CD4-positive, CD25-positive, alpha-beta regulatory T cell (primary cell): ENCODE measurements at regions not wholly inside any gene's neighbourhood (a gene's known extent, or its start where the extent isn't known, plus 50 kb on each side); places are given as distances from the start of the nearest gene placed in this dataset.

ENCODE experiments used
- ATAC-seq, 2 donors: fragments of 150-1000 bp; cut with Tn5 transposase; one replicate each; pipeline ENCODE4 v1.10.0; 2021; ENCODE audit warnings: low read depth in 2 of 2, moderate number of reproducible peaks in 2 of 2, moderate library complexity in 1 of 2
- DNase-seq, 3 donors: peaks; one replicate each; pipeline versions ENCODE4 v3.0.0 to v3.0.0-alpha.2; 2012 to 2022; ENCODE audit warnings: mixed read lengths in 1 of 3
- H3K27ac ChIP-seq: one replicate; pipeline ENCODE4 v1.7.0; 2013; ENCODE audit warnings: mild to moderate bottlenecking, low read length; ENCODE audit not compliant: insufficient read depth, poor library complexity, severe bottlenecking
- H3K27me3 ChIP-seq: one replicate; pipeline ENCODE4 v1.7.0; 2013; ENCODE audit warnings: low read length; ENCODE audit not compliant: control insufficient read depth, insufficient read depth
- H3K36me3 ChIP-seq: one replicate; pipeline ENCODE4 v1.7.0; 2013; ENCODE audit warnings: mild to moderate bottlenecking, low read length, moderate library complexity; ENCODE audit not compliant: control insufficient read depth, insufficient read depth
- H3K4me1 ChIP-seq: 2 replicates; pipeline ENCODE4 v1.7.0; 2013; ENCODE audit warnings: mild to moderate bottlenecking, low read length; ENCODE audit not compliant: insufficient read depth, control insufficient read depth, poor library complexity, severe bottlenecking
- H3K4me3 ChIP-seq: one replicate; pipeline ENCODE4 v1.7.0; 2013; ENCODE audit warnings: low read depth, mild to moderate bottlenecking, low read length, moderate library complexity
- H3K9me3 ChIP-seq, 2 experiments: 1 replicate in 1 of 2; 2 replicates in 1 of 2; pipeline ENCODE4 v1.7.0; 2013; ENCODE audit warnings: low read length in 2 of 2, mild to moderate bottlenecking in 1 of 2, moderate library complexity in 1 of 2; ENCODE audit not compliant: control insufficient read depth in 2 of 2
- H3K27ac Mint-ChIP-seq, 3 donors: one replicate each; pipeline ENCODE4 v1.8.0; 2020 to 2022; ENCODE audit warnings: mild to moderate bottlenecking in 3 of 3, mixed read lengths in 3 of 3, moderate library complexity in 2 of 3
- H3K27me3 Mint-ChIP-seq: one replicate; pipeline ENCODE4 v1.8.0; 2022; ENCODE audit warnings: mild to moderate bottlenecking, mixed read lengths
- H3K36me3 Mint-ChIP-seq: one replicate; pipeline ENCODE4 v1.8.0; 2020; ENCODE audit warnings: mixed read lengths
- H3K4me1 Mint-ChIP-seq, 4 donors: one replicate each; pipeline ENCODE4 v1.8.0; 2020 to 2022; ENCODE audit warnings: mixed read lengths in 4 of 4, mild to moderate bottlenecking in 1 of 4
- H3K4me3 Mint-ChIP-seq, 4 donors: one replicate each; pipeline ENCODE4 v1.8.0; 2020 to 2022; ENCODE audit warnings: mild to moderate bottlenecking in 4 of 4, mixed read lengths in 4 of 4, moderate library complexity in 3 of 4
- H3K9me3 Mint-ChIP-seq, 7 donors: one replicate each; pipeline ENCODE4 v1.8.0; 2020 to 2022; ENCODE audit warnings: mixed read lengths in 7 of 7, mild to moderate bottlenecking in 3 of 7, moderate library complexity in 2 of 7

DNA sequence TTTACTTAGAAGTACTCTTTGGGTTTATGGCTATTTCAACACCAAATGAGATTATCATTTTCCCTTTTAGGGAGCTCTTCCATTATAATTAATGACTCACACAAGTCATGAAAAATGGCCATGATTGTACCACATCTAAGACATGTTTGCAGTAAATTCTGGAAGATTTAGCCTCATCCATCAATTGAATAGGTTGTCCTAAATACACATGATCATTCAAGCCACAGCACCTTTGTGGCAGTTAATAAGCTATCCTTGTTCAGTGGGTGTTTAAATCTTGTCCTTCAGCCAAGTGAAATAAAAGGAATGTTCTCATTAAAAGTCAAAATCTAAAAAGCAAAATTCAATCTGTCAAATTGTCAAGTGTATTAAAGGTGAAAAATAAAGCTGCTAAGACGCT is 237.5 kb downstream of the ZPLD1 start:
- H3K9me3 Mint-ChIP-seq: no peaks in the 10 kb centered on the region
- no peak for ATAC-seq
- Histone ChIP-seq H3K4me3 (no peak overlapping the region), H3K36me3 (no peaks in the 10 kb centered on the region), H3K27me3 (peaks cover 2% of the 10 kb centered on the region), H3K4me1 (no peaks in the 10 kb centered on the region), H3K27ac (no peak overlapping the region), H3K9me3 (no peaks in the 10 kb centered on the region)
- no peaks in the 10 kb centered on the region for H3K36me3 Mint-ChIP-seq
- peaks cover 0 to 3% (median 1%) of the 10 kb centered on the region in 4 donors for H3K4me1 Mint-ChIP-seq
- DNase-seq: no peak
- H3K4me3 Mint-ChIP-seq: no peak overlapping the region
- H3K27me3 Mint-ChIP-seq: peaks cover 5% of the 10 kb centered on the region
- H3K27ac Mint-ChIP-seq: no peak overlapping the region

DNA sequence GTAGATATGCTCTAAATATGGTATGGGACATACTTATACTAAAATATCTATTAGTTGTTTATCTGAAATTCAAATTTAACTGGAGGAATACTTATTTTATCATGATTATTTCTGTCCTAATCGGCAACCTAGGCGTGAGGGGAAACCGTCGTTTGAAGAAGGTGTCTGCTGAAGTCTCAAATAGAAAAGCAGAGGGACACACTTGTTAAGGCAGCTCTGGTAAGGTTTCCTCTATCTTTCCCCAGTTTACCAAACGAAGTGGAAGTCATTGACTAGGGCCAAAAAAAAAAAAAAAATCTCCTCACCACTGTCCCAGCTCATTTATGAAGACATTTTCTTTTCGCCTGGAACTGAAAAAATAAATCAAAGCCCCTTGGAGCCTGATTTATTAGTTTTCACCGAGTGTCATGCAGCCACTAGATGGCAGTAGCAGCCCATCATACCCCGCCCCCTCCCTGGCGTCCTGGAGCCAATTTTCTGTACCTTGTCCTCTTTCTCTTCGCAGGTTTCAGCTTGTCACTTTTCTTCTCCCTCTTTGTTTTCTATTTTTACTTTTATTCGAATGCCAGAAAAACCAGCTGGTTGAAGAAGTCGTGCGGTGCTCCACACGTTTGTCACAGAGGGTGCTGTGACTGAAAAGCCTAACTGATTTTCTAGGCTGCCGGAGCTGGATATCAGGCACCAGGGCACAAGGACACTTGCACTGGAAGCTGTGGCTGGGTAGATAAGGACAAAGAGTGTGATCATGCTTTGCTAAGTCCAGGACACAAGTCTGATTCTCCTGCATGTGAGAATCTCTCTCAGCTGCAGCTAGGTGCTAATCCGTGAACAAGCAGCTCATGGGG is 238.7 kb downstream of the ZPLD1 start:
- Mint-ChIP-seq H3K27me3 (peaks cover 5% of the 10 kb centered on the region), H3K36me3 (no peaks in the 10 kb centered on the region), H3K27ac (no peak overlapping the region), H3K4me3 (no peak overlapping the region), H3K9me3 (no peaks in the 10 kb centered on the region), H3K4me1 (peaks cover 0 to 3% (median 1%) of the 10 kb centered on the region in 4 donors)
- peaks cover 2% of the 10 kb centered on the region for H3K27me3 ChIP-seq
- DNase-seq: peak; percentile 15 to 50 (median 42)
- no peak overlapping the region for H3K4me3 ChIP-seq
- H3K36me3 ChIP-seq: no peaks in the 10 kb centered on the region
- H3K9me3 ChIP-seq: no peaks in the 10 kb centered on the region
- no peak overlapping the region for H3K27ac ChIP-seq
- H3K4me1 ChIP-seq: no peaks in the 10 kb centered on the region
- ATAC-seq: no peak

DNA sequence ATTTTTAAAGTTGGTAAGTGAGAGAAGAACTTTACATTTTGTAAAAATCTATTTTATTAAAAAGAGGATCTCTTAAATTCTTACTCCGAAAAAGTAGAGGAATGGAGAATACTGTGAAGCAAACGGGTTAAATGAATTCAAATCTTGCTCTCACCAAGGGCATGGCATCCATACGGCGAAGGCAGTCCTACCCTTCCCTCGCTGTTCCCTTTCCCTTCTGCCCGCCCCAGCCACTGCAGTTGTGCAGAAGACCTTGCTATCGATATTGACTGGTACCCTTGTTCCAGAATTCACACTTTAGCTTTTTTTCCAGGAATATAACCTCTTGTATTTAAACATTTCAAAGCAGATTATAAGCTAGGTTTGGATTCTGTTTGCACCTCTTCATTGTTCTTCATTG is 239.5 kb downstream of the ZPLD1 start:
- no peak for ATAC-seq
- no peak for DNase-seq
- Mint-ChIP-seq H3K9me3 (no peaks in the 10 kb centered on the region), H3K36me3 (no peaks in the 10 kb centered on the region), H3K27me3 (peaks cover 5% of the 10 kb centered on the region), H3K27ac (no peak overlapping the region), H3K4me1 (peaks cover 0 to 3% (median 1%) of the 10 kb centered on the region in 4 donors), H3K4me3 (no peak overlapping the region)
- Histone ChIP-seq H3K4me3 (no peak overlapping the region), H3K4me1 (no peaks in the 10 kb centered on the region), H3K27ac (no peak overlapping the region), H3K27me3 (peaks cover 2% of the 10 kb centered on the region), H3K36me3 (no peaks in the 10 kb centered on the region), H3K9me3 (no peaks in the 10 kb centered on the region)

DNA sequence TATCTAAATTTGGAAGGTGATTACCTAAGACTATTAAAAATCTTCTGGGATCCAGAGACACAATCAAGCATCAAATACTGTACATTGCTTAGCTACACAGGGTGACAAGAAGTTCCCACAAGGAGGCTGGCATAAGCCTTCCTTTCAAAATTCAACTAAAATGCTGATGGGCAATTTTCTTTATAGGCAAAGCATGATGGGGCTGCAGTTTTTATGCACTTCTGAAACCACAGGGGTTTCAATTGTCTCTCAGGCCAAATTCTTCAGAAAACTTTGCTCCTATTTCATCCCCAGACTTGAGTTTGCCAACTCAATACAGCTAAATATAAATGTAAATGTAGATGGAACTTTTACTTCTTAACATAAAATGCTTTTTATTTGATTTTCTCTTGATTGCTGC is 241.6 kb downstream of the ZPLD1 start:
- peaks cover 5% of the 10 kb centered on the region for H3K27me3 Mint-ChIP-seq
- no peak overlapping the region for H3K27ac ChIP-seq
- no peaks in the 10 kb centered on the region for H3K36me3 ChIP-seq
- DNase-seq (no peak), ATAC-seq (no peak)
- H3K9me3 ChIP-seq: no peaks in the 10 kb centered on the region
- no peak overlapping the region for H3K4me3 Mint-ChIP-seq
- no peak overlapping the region for H3K27ac Mint-ChIP-seq
- H3K4me3 ChIP-seq: no peak overlapping the region
- no peaks in the 10 kb centered on the region for H3K36me3 Mint-ChIP-seq
- peaks cover 0 to 2% (median 0%) of the 10 kb centered on the region in 7 donors for H3K9me3 Mint-ChIP-seq
- H3K27me3 ChIP-seq: peaks cover 2% of the 10 kb centered on the region
- peaks cover 0 to 3% (median 1%) of the 10 kb centered on the region in 4 donors for H3K4me1 Mint-ChIP-seq
- H3K4me1 ChIP-seq: no peaks in the 10 kb centered on the region

DNA sequence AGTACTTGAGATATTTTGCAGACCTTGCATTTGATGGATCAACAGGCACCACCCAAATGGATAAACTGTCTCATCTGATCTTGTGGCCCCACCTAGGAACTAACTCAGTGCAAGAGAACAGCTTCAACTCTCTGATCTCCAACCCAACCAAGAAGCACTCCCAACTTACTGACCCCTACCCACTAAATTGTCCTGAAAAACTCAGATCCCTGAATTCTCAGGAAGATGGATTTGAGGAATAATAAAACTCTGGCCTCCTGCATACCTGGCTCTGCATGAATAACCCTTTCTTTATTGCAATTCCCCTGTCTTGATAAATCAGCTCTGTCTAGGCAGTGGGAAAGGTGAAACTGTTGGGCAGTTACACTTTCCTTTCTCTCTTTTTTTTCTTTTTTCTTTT is 247.9 kb downstream of the ZPLD1 start:
- no peak overlapping the region for H3K4me3 ChIP-seq
- no peak for DNase-seq
- H3K36me3 Mint-ChIP-seq: no peaks in the 10 kb centered on the region

DNA sequence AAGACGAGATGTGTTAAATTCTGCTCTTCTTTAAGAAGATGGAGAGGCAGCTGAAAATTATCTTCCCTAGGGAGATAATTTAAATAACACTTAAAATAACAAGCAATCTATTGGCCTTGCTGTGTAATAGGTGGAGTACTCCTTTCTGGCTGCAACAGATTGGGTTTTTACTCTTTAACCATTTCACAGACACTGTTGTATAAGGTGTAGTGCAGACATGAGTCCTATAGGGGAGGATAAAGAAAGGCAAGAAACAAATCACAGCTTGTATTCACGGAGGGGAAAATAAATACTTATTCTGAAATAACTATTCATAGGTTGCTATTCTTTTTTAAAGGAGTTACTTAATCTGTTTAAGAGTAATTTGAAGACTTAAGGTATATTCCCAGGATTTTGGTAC is 252.0 kb downstream of the ZPLD1 start:
- no peak overlapping the region for H3K27ac Mint-ChIP-seq
- peaks cover 17% of the 10 kb centered on the region for H3K27me3 Mint-ChIP-seq
- no peaks in the 10 kb centered on the region for H3K4me1 Mint-ChIP-seq
- no peaks in the 10 kb centered on the region for H3K27me3 ChIP-seq
- no peak overlapping the region for H3K27ac ChIP-seq
- no peak overlapping the region for H3K4me3 Mint-ChIP-seq
- H3K4me3 ChIP-seq: no peak overlapping the region
- H3K9me3 Mint-ChIP-seq: peaks cover 0 to 2% (median 0%) of the 10 kb centered on the region in 7 donors
- no peaks in the 10 kb centered on the region for H3K36me3 ChIP-seq
- no peaks in the 10 kb centered on the region for H3K9me3 ChIP-seq
- H3K36me3 Mint-ChIP-seq: no peaks in the 10 kb centered on the region
- DNase-seq (no peak), ATAC-seq (no peak)
- H3K4me1 ChIP-seq: no peaks in the 10 kb centered on the region

More for the DNA sequence above, 247.9 kb downstream of the ZPLD1 start:
- ATAC-seq: no peak
- Mint-ChIP-seq H3K27ac (no peak overlapping the region), H3K9me3 (peaks cover 0 to 3% (median 0%) of the 10 kb centered on the region in 7 donors), H3K27me3 (peaks cover 19% of the 10 kb centered on the region), H3K4me1 (no peaks in the 10 kb centered on the region), H3K4me3 (no peak overlapping the region)
- no peaks in the 10 kb centered on the region for H3K27me3 ChIP-seq
- H3K4me1 ChIP-seq: no peaks in the 10 kb centered on the region
- no peaks in the 10 kb centered on the region for H3K9me3 ChIP-seq
- no peak overlapping the region for H3K27ac ChIP-seq
- no peaks in the 10 kb centered on the region for H3K36me3 ChIP-seq

DNA sequence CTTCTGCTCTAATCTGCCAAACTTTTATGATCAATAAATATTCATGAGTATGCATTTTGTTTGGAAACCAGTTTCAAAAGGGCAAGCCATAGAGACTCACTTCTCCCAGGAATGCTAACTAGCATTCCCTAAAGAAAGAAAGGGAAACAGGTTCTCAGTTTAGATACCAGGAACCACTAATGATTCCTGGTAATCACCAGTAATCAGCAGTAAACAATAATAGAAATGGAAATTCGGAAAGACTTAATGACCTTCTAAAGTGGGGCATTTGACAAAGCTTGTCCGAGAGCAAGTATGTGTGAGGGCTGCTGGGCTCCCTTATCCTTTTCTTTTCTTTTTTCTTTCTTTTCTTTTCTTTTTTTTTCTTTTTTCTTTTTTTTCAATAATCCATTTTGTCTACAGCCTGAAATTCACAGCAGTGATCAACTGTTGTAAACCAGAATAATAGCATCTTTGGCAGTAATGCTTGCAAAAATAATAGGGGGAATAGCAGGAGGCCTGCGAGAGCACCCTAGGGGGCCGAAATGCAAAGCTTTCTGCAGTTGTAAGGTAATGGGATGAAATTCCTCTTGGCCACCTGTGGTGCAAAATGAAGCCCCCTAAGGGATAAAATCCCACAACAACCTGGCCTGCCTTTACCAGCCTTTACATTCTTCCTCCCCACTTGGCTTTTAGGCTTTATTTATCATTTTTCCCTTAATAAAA is 253.2 kb downstream of the ZPLD1 start:
- Histone ChIP-seq H3K27me3 (no peaks in the 10 kb centered on the region), H3K36me3 (no peaks in the 10 kb centered on the region), H3K4me1 (no peaks in the 10 kb centered on the region), H3K9me3 (no peaks in the 10 kb centered on the region), H3K27ac (no peak overlapping the region), H3K4me3 (no peak overlapping the region)
- no peak overlapping the region for H3K4me3 Mint-ChIP-seq
- H3K9me3 Mint-ChIP-seq: peaks cover 0 to 3% (median 0%) of the 10 kb centered on the region in 7 donors
- H3K36me3 Mint-ChIP-seq: no peaks in the 10 kb centered on the region
- no peaks in the 10 kb centered on the region for H3K4me1 Mint-ChIP-seq
- H3K27me3 Mint-ChIP-seq: peaks cover 13% of the 10 kb centered on the region
- no peak overlapping the region for H3K27ac Mint-ChIP-seq
- DNase-seq: no peak
- no peak for ATAC-seq
